HepG2 (cell line): ENCODE measurements at regions not wholly inside any gene's neighbourhood (a gene's known extent, or its start where the extent isn't known, plus 50 kb on each side); places are given as distances from the start of the nearest gene placed in this dataset.

ENCODE experiments used
- ATAC-seq: fragments of 200-7000 bp; cut with Tn5 transposase; 3 replicates; pipeline ENCODE4 v1.9.1; 2020; ENCODE audit warnings: mild to moderate bottlenecking, moderate library complexity
- BruUV-seq: library from RNA; stranded (reverse); fragments of 400-500 nt; replicated peaks from 2 replicates; lab custom pipeline; 2021; lab: Mats Ljungman, UMichigan
- CTCF ChIA-PET: fragments of 300-600 bp; formaldehyde crosslinking; extraction: SDS; loops from one replicate; lab custom pipeline; 2021; ENCODE audit warnings: low total read pairs, inconsistent platforms, low intra/inter-chr PET ratio; lab: Yijun Ruan, JAX
- POLR2A ChIA-PET: fragments of 350-600 bp; sonication (Branson Sonifier 250); formaldehyde crosslinking; loops from one replicate; lab custom pipeline; 2020; ENCODE audit warnings: antibody characterized with exemption, inconsistent platforms; lab: Yijun Ruan, JAX
- DNase-seq: peaks from one replicate; pipeline ENCODE4 v3.0.0-alpha.2; 2015; ENCODE audit warnings: low spot score
- FAIRE-seq: peaks from 3 replicates; lab custom pipeline; 2011; peaks lifted over from hg19 to GRCh38; lab: Jason Lieb, UNC
- H2AFZ ChIP-seq: one replicate; pipeline ENCODE4 v1.6.1; 2011; ENCODE audit warnings: low read length, inconsistent platforms
- H3K27ac ChIP-seq: fragments of 300-600 bp; 3 replicates; pipeline ENCODE4 v1.8.0; 2011; ENCODE audit warnings: mixed run types, mild to moderate bottlenecking, mixed read lengths, low read length, inconsistent platforms; ENCODE audit not compliant: insufficient read depth; ENCODE audit errors: extremely low read length
- H3K27me3 ChIP-seq, 2 experiments: fragments of 200-600 bp in 1 of 2; 2 replicates in 1 of 2; 3 replicates in 1 of 2; pipeline versions ENCODE4 v1.6.0 to v1.8.0; 2011; ENCODE audit warnings: low read length in 2 of 2, mild to moderate bottlenecking in 2 of 2, moderate library complexity in 2 of 2, inconsistent platforms in 1 of 2; ENCODE audit not compliant: insufficient read depth in 2 of 2, control insufficient read depth in 1 of 2
- H3K36me3 ChIP-seq, 2 experiments: fragments of 200-600 bp in 1 of 2; replicated peaks in 1 of 2; 2 replicates in 1 of 2; 3 replicates in 1 of 2; pipeline versions ENCODE4 v1.5.1 to v1.8.0; 2011; ENCODE audit warnings: low read length in 2 of 2, inconsistent platforms in 1 of 2; ENCODE audit not compliant: insufficient read depth in 2 of 2, control insufficient read depth in 1 of 2
- H3K4me1 ChIP-seq: 2 replicates; pipeline ENCODE4 v1.5.1; 2012; ENCODE audit warnings: low read length, inconsistent platforms; ENCODE audit not compliant: insufficient read depth
- H3K4me2 ChIP-seq: 2 replicates; pipeline ENCODE4 v1.6.0; 2011; ENCODE audit warnings: low read depth, low read length, inconsistent platforms
- H3K4me3 ChIP-seq, 3 experiments: fragments of 200-600 bp in 1 of 3; sonication (generic), shearing (Covaris generic) in 1 of 3; replicated peaks in 1 of 3; 2 replicates each; pipeline ENCODE4 v1.5.1; 2011 to 2016; ENCODE audit warnings: low read length in 3 of 3, inconsistent platforms in 2 of 3, low read depth in 2 of 3, mild to moderate bottlenecking in 2 of 3, control low read depth in 1 of 3, mixed read lengths in 1 of 3; ENCODE audit not compliant: insufficient read depth in 1 of 3
- H3K79me2 ChIP-seq: one replicate; pipeline ENCODE4 v1.6.1; 2011; ENCODE audit warnings: low read length, inconsistent platforms; ENCODE audit not compliant: insufficient read depth
- H3K9ac ChIP-seq: 2 replicates; pipeline ENCODE4 v1.6.0; 2011; ENCODE audit warnings: mild to moderate bottlenecking, low read depth, low read length, inconsistent platforms; ENCODE audit not compliant: insufficient read depth
- H3K9me3 ChIP-seq: 2 replicates; pipeline ENCODE4 v1.5.1; 2012; ENCODE audit warnings: mild to moderate bottlenecking, low read length
- H4K20me1 ChIP-seq: 2 replicates; pipeline ENCODE4 v1.6.0; 2011; ENCODE audit warnings: inconsistent platforms, mild to moderate bottlenecking, low read length, moderate library complexity; ENCODE audit not compliant: insufficient read depth
- ATF7-NPFF ChIP-seq: sonication (generic); formaldehyde crosslinking; IDR thresholded peaks from 2 replicates; pipeline ENCODE4 v1.8.1; 2023; ENCODE audit warnings: mild to moderate bottlenecking, low read depth, missing genetic modification reagents, moderate library complexity
- CEBPG ChIP-seq: IDR thresholded peaks from 2 replicates; pipeline ENCODE4 v1.6.1; 2016
- ELF1 ChIP-seq: sonication (generic); formaldehyde crosslinking; IDR thresholded peaks from 2 replicates; pipeline ENCODE4 v1.4.0; 2020; ENCODE audit warnings: missing genetic modification reagents
- KLF6 ChIP-seq: IDR thresholded peaks from 2 replicates; pipeline ENCODE4 v1.8.0; 2016; ENCODE audit warnings: missing biosample characterization, missing genetic modification reagents
- MAZ ChIP-seq, 2 experiments: sonication (generic) in 1 of 2; formaldehyde crosslinking in 1 of 2; IDR thresholded peaks; 2 replicates each; pipeline versions ENCODE4 v1.5.0 to v1.6.1; 2012 to 2020; ENCODE audit warnings: low read depth in 2 of 2, mild to moderate bottlenecking in 2 of 2, borderline replicate concordance in 1 of 2, improper control_type of control experiment in 1 of 2, low read length in 1 of 2, missing genetic modification reagents in 1 of 2, moderate library complexity in 1 of 2
- SIN3A ChIP-seq: IDR thresholded peaks from 2 replicates; pipeline ENCODE4 v1.6.1; 2011; ENCODE audit warnings: low read depth, mild to moderate bottlenecking, control low read depth, low read length, borderline replicate concordance
- SMAD3 ChIP-seq: sonication (generic); formaldehyde crosslinking; IDR thresholded peaks from 2 replicates; pipeline ENCODE4 v1.4.0; 2020; ENCODE audit warnings: missing genetic modification reagents
- SMARCE1 ChIP-seq: fragments of 450-650 bp; IDR thresholded peaks from 2 replicates; pipeline ENCODE4 v1.6.1; 2017; ENCODE audit warnings: borderline replicate concordance
- ZBTB7B ChIP-seq: sonication (generic); formaldehyde crosslinking; IDR thresholded peaks from 2 replicates; pipeline ENCODE4 v1.4.0; 2020; ENCODE audit warnings: missing genetic modification reagents
- ZNF501 ChIP-seq: sonication (generic); formaldehyde crosslinking; IDR thresholded peaks from 2 replicates; pipeline ENCODE4 v1.5.1; 2020; ENCODE audit warnings: mild to moderate bottlenecking, moderate library complexity, missing genetic modification reagents
- WGBS: methylation state at CpG from one replicate; pipeline ENCODE4 v1.1.6; 2017; ENCODE audit warnings: low lambda C conversion rate; 5-methylcytosine and 5-hydroxymethylcytosine counted together
- in situ Hi-C: cut with HindIII; loops from 2 replicates; pipeline ENCODE4 v1.10.0; 2017; ENCODE audit warnings: low pct_unique_long_range_greater_than_20kb; ENCODE audit not compliant: extremely low pct_ligation_motif_present
- intact Hi-C: fragments of 100-400 bp; cut with micrococcal nuclease; formaldehyde crosslinking; loops from one replicate; pipeline ENCODE4 v1.10.0; 2022; ENCODE audit not compliant: unreplicated experiment
- TF ChIP-seq, protein P1 (sequence below): sonication (generic); formaldehyde crosslinking; IDR thresholded peaks from 2 replicates; pipeline ENCODE4 v1.8.0; 2022; ENCODE audit warnings: low read depth, missing genetic modification reagents
- TF ChIP-seq, protein P2 (sequence below): sonication (generic); formaldehyde crosslinking; IDR thresholded peaks from 2 replicates; pipeline ENCODE4 v1.5.1; 2020; ENCODE audit warnings: mild to moderate bottlenecking, missing genetic modification reagents, moderate library complexity
- TF ChIP-seq, protein P3 (sequence below): sonication (generic); formaldehyde crosslinking; IDR thresholded peaks from 2 replicates; pipeline ENCODE4 v1.4.0; 2020; ENCODE audit warnings: low read depth, mild to moderate bottlenecking, missing genetic modification reagents
- TF ChIP-seq, protein P4 (sequence below): sonication (generic); formaldehyde crosslinking; IDR thresholded peaks from 2 replicates; pipeline ENCODE4 v1.9.0; 2021; ENCODE audit warnings: missing genetic modification reagents, borderline replicate concordance

DNA sequence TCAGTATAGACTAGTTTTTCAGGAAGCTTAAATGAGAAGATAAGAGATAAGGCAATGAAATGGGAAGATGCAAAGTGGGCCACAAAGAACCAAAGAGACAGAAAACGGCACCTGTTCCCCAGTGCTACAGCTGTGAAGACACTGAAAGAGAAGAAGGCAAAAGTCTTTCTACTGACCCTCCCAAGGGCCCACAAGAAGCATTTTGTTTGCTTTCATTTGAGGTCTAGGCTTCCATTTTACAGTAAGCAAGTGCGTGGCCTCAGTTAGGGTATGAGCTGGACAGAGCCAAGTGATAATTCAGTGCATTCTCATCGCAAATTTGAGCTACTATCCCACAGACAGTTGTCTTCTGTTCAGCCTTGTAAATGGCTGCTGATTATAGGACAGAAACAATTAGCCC, 53.4 kb upstream of the STK17B start (continued):
- TF ChIP-seq ATF7-NPFF (CRISPR knock-in tag): no peak
- TF ChIP-seq ZBTB7B (CRISPR knock-in tag): no peak
- TF ChIP-seq SMAD3 (CRISPR knock-in tag): no peak
- TF ChIP-seq SMARCE1: no peak
- TF ChIP-seq, protein P1, sequence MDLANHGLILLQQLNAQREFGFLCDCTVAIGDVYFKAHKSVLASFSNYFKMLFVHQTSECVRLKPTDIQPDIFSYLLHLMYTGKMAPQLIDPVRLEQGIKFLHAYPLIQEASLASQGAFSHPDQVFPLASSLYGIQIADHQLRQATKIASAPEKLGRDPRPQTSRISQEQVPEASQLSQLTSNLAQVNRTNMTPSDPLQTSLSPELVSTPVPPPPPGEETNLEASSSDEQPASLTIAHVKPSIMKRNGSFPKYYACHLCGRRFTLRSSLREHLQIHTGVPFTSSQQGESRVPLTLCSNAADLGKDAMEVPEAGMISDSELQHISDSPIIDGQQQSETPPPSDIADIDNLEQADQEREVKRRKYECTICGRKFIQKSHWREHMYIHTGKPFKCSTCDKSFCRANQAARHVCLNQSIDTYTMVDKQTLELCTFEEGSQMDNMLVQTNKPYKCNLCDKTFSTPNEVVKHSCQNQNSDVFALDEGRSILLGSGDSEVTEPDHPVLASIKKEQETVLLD: no peak

DNA sequence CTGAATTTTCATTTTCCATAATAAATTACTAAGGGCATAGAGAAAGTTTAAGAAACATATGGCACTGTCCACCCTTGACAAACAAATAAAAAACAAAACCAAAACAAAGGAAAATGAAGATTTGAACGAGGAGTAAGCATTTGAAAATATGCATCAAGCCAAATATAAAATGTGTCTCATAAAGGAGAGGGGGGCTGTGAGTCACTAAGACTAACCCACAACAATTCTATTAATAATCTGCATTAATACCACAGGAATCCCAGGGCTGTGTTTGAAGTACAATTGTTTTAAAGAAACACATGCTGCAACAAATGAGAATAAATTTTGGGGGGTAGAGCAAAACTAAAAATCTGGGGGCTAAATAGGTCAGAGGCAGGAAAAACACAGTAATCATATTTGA, 53.8 kb upstream of the STK17B start:
- H3K27ac ChIP-seq: no peak overlapping the region
- H3K79me2 ChIP-seq: no peaks in the 10 kb centered on the region
- H3K4me2 ChIP-seq: no peak overlapping the region
- no peaks in the 10 kb centered on the region for H3K9me3 ChIP-seq
- ATAC-seq: no peak
- 3% methylated on average over 1 of the region's 1 CpG for WGBS
- ChIA-PET POLR2A (no interaction called here), CTCF (no interaction called here)
- in situ Hi-C loops: no loop called here
- intact Hi-C loops: no loop called here
- FAIRE-seq: no peak
- no peak overlapping the region for H2AFZ ChIP-seq
- H3K9ac ChIP-seq: no peak overlapping the region
- H4K20me1 ChIP-seq: no peaks in the 10 kb centered on the region
- no peaks in the 10 kb centered on the region for H3K36me3 ChIP-seq
- H3K27me3 ChIP-seq: no peaks in the 10 kb centered on the region
- H3K4me1 ChIP-seq: no peaks in the 10 kb centered on the region
- DNase-seq: no peak
- BruUV-seq: no TSS peak
- H3K4me3 ChIP-seq: no peak overlapping the region
- no peak for TF ChIP-seq KLF6 (CRISPR knock-in tag)
- TF ChIP-seq MAZ (IDR thresholded peaks at IDR 0.05; ENCODE audit: borderline replicate concordance, low read depth, low read length): no peak
- TF ChIP-seq MAZ (CRISPR knock-in tag; IDR thresholded peaks at IDR 0.05; ENCODE audit: low read depth): no peak
- no peak for TF ChIP-seq ELF1 (CRISPR knock-in tag)
- TF ChIP-seq ZNF501 (CRISPR knock-in tag): no peak
- TF ChIP-seq, protein P2, sequence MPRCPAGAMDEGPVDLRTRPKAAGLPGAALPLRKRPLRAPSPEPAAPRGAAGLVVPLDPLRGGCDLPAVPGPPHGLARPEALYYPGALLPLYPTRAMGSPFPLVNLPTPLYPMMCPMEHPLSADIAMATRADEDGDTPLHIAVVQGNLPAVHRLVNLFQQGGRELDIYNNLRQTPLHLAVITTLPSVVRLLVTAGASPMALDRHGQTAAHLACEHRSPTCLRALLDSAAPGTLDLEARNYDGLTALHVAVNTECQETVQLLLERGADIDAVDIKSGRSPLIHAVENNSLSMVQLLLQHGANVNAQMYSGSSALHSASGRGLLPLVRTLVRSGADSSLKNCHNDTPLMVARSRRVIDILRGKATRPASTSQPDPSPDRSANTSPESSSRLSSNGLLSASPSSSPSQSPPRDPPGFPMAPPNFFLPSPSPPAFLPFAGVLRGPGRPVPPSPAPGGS: no peak
- TF ChIP-seq, protein P3, sequence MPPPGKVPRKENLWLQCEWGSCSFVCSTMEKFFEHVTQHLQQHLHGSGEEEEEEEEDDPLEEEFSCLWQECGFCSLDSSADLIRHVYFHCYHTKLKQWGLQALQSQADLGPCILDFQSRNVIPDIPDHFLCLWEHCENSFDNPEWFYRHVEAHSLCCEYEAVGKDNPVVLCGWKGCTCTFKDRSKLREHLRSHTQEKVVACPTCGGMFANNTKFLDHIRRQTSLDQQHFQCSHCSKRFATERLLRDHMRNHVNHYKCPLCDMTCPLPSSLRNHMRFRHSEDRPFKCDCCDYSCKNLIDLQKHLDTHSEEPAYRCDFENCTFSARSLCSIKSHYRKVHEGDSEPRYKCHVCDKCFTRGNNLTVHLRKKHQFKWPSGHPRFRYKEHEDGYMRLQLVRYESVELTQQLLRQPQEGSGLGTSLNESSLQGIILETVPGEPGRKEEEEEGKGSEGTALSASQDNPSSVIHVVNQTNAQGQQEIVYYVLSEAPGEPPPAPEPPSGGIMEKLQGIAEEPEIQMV: no peak
- TF ChIP-seq SIN3A: no peak
- no peak for TF ChIP-seq CEBPG (CRISPR knock-in tag)
- TF ChIP-seq, protein P4, sequence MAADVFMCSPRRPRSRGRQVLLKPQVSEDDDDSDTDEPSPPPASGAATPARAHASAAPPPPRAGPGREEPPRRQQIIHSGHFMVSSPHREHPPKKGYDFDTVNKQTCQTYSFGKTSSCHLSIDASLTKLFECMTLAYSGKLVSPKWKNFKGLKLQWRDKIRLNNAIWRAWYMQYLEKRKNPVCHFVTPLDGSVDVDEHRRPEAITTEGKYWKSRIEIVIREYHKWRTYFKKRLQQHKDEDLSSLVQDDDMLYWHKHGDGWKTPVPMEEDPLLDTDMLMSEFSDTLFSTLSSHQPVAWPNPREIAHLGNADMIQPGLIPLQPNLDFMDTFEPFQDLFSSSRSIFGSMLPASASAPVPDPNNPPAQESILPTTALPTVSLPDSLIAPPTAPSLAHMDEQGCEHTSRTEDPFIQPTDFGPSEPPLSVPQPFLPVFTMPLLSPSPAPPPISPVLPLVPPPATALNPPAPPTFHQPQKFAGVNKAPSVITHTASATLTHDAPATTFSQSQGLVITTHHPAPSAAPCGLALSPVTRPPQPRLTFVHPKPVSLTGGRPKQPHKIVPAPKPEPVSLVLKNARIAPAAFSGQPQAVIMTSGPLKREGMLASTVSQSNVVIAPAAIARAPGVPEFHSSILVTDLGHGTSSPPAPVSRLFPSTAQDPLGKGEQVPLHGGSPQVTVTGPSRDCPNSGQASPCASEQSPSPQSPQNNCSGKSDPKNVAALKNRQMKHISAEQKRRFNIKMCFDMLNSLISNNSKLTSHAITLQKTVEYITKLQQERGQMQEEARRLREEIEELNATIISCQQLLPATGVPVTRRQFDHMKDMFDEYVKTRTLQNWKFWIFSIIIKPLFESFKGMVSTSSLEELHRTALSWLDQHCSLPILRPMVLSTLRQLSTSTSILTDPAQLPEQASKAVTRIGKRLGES: no peak
